GM13976 (cell line): ENCODE measurements at regions not wholly inside any gene's neighbourhood (a gene's known extent, or its start where the extent isn't known, plus 50 kb on each side); places are given as distances from the start of the nearest gene placed in this dataset.

ENCODE experiments used
- DNase-seq: peaks from one replicate; pipeline ENCODE4 v3.0.0; 2012; ENCODE audit warnings: low spot score
- in situ Hi-C: fragments of 300-500 bp; cut with MboI; formaldehyde crosslinking; loops from one replicate; pipeline ENCODE4 v1.12.0; 2022; ENCODE audit warnings: low sequenced_read_pairs, mixed read lengths, inconsistent platforms; ENCODE audit not compliant: unreplicated experiment
- TF ChIP-seq, protein P1 (sequence below): IDR thresholded peaks from 2 replicates; pipeline ENCODE4 v1.5.1; 2012; ENCODE audit warnings: borderline replicate concordance, mild to moderate bottlenecking; ENCODE audit not compliant: insufficient read depth; ENCODE audit errors: extremely low read depth, missing control alignments, control extremely low read depth

DNA sequence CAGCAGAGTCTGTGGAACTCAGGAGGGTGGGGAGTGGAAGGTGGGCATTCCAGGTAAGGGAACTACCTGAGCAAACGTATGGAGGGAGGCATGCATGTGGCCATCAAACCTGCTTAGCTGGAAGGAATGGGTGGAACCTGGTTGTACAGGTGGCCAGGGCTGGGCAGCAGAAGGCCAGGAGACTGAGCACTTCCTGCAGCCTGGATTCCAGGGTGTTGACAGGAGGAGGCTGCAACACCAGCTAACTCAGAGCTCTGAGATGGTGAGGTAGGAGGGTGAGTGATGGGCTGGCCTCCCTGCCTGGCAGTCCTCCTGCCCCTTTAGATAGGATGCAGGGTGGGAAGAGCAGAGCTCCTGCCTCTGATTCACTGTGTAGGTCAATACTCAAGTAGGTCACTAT lies 92.5 kb upstream of the CPEB4 start:
- no peak for DNase-seq
- TF ChIP-seq, protein P1, sequence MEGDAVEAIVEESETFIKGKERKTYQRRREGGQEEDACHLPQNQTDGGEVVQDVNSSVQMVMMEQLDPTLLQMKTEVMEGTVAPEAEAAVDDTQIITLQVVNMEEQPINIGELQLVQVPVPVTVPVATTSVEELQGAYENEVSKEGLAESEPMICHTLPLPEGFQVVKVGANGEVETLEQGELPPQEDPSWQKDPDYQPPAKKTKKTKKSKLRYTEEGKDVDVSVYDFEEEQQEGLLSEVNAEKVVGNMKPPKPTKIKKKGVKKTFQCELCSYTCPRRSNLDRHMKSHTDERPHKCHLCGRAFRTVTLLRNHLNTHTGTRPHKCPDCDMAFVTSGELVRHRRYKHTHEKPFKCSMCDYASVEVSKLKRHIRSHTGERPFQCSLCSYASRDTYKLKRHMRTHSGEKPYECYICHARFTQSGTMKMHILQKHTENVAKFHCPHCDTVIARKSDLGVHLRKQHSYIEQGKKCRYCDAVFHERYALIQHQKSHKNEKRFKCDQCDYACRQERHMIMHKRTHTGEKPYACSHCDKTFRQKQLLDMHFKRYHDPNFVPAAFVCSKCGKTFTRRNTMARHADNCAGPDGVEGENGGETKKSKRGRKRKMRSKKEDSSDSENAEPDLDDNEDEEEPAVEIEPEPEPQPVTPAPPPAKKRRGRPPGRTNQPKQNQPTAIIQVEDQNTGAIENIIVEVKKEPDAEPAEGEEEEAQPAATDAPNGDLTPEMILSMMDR: no peak
- in situ Hi-C loops: no loop called here

DNA sequence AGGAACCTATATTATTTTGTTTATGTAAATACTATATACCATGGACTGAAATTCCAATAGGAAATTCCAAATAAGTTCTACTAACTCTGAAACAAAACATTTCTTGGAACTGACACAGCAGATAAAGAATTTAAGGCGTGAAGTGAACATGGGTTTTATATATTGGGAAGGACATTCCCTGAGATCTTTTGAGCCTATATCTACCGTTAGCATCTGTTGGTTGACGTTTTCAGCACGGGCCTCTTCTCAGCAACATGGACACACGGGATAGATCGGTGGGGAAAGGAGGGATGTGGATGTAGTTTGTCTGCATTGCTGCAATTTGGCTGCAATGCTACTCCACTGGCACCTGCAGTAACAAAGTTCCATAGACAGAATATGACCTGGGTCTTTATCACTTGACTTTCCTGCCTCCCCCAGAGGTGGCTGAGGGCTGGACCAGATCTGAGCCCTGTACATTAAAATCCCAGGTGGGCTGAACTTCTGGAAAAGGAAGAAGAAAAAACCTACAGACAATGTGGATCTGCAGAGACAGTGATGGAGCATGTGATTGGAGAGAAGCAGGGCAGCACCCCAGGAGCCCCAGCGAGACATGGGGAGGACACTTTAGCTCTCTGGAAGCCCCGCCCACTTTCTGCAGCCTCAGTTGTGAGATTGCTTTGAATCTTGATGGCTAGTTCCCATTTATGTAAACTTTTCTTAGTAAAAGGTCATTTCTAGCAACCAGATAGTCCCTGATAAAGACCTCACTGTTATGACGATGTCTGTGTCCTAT lies 91.2 kb upstream of the CPEB4 start:
- in situ Hi-C loops: no loop called here
- TF ChIP-seq, protein P1: no peak

DNA sequence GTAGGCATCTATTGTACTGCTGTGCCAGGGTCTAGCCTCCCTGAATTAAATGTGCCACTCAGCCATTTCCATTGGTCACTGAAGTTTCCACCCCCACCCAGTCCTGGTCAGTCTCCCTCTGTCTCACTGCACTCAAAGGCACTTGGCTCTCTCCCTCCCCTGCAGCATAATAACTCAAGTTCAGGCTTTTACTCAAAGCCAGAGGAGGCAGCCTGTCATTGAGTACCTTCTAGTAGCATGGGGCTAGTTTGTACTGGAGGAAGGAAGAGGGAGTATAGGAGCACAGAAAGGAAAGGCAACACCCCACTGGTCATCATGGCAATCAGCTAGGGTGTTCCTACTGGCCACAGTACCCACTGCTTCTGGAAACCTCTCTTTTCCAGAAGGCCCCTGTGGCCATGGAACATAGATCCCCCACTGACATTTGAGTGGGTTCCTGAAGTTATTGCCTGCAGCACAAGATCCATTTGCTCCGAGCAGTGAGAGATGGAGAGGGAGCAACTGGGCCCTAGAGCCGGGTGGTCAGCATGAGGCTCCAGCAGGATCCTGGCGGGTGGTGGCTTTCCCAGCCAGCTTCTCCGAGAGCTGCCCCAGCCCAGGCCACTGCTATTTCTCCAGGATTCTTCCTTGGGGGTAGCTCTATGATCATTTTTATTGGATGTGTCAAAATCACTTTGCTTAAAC lies 89.9 kb upstream of the CPEB4 start:
- TF ChIP-seq, protein P1: no peak
- in situ Hi-C loops: no loop called here
- no peak for DNase-seq

More for the DNA sequence above, 91.2 kb upstream of the CPEB4 start:
- no peak for DNase-seq

DNA sequence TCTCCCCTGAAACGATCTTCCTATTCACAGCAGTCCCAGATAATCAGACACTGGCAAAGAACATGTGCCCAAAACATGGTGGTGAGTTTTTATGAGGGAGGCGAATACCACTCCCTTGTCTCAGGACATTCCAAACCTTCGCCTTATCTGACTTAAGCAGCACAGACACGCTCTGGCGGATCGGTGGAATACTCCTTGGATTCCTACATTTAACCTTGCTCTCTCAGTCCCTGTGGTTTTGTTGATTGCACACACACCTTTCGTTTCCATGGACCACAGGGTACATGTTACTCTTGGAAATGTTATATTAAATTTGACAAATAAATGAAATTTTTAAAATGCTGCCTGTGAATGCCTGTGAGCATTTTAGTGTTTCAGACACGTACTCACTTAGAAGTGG lies 87.8 kb upstream of the CPEB4 start:
- DNase-seq: no peak
- in situ Hi-C loops: no loop called here
- TF ChIP-seq, protein P1: no peak

DNA sequence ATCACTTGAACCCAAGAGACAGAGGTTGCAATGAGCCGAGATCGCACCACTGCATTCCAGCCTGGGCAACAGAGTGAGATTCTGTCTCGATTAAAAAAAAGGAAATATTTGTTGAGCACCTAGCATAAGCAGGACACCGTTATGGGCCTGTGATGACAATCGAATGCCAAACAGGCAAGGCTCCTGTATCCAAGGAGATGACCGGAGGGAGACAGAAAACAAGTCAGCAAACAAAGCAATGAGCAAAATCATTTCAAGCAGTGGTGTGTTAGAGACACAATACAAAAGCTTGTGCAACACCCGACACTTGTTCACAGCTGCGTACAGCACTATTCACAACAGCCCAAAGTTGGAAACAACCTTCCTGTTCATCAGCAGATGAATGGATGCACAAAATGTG lies 87.1 kb upstream of the CPEB4 start:
- TF ChIP-seq, protein P1: no peak
- no peak for DNase-seq
- in situ Hi-C loops: no loop called here

DNA sequence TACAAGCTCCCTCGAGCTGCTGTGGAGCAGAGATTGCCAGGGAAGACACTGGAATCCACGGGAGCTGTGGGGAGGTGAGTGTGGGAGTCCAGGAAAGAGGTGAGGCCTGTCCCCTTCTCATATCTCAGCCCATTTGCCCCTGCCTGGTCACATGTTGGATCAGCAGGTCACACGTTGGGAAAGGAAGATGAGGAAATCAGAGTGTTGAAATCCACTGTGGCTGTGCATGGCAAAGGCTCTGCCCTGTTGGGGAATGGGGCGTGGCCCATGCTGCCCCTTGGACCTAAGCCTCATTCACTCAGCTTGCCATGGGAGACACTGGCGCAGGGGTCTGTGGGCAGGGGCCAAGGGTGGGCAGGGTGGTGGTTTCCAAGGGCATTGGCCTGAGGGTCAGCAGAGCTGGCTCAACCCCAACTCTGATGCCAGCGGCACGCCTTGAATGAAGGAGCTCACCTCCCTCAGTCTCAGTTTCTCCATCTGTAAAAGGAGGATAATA lies 85.4 kb upstream of the CPEB4 start:
- in situ Hi-C loops: no loop called here
- TF ChIP-seq, protein P1: no peak
- DNase-seq: no peak
